Testis (tissue), 2 donors: ENCODE measurements at regions not wholly inside any gene's neighbourhood (a gene's known extent, or its start where the extent isn't known, plus 50 kb on each side); places are given as distances from the start of the nearest gene placed in this dataset.

Source experiments
- DNase-seq: peaks from one replicate; pipeline ENCODE4 v3.0.0-alpha.2; 2019
- H3K27ac ChIP-seq, 2 donors: fragments of 200-600 bp; sonication (generic); one replicate each; pipeline ENCODE4 v1.5.1; 2019
- H3K27me3 ChIP-seq: fragments of 200-600 bp; sonication (generic); one replicate; pipeline ENCODE4 v1.5.1; 2019
- H3K36me3 ChIP-seq: fragments of 200-600 bp; sonication (generic); one replicate; pipeline ENCODE4 v1.5.1; 2017; ENCODE audit warnings: low read depth; ENCODE audit errors: missing control alignments
- H3K4me1 ChIP-seq: fragments of 200-600 bp; sonication (generic); one replicate; pipeline ENCODE4 v1.5.1; 2019
- H3K4me3 ChIP-seq, 2 donors: fragments of 200-600 bp; sonication (generic); one replicate each; pipeline ENCODE4 v1.5.1; 2017 to 2019
- H3K9me3 ChIP-seq: fragments of 200-600 bp; sonication (generic); one replicate; pipeline ENCODE4 v1.5.1; 2017
- CTCF ChIP-seq, 3 experiments: fragments of 450-650 bp in 2 of 3; fragments of 200-600 bp in 1 of 3; sonication (generic) in 1 of 3; IDR thresholded peaks; one replicate each; pipeline ENCODE4 v1.5.1; 2016 to 2019; ENCODE audit warnings: antibody characterized with exemption in 3 of 3, mild to moderate bottlenecking in 2 of 3, moderate library complexity in 1 of 3
- POLR2A ChIP-seq: fragments of 450-650 bp; IDR thresholded peaks from one replicate; pipeline ENCODE4 v1.6.1; 2017; ENCODE audit warnings: antibody characterized with exemption, mild to moderate bottlenecking, moderate library complexity
- WGBS, 2 donors: methylation state at CpG; one replicate each; pipeline ENCODE4 v1.1.5; 2018; 5-methylcytosine and 5-hydroxymethylcytosine counted together
- intact Hi-C: fragments of 100-400 bp; cut with DNase I; formaldehyde crosslinking; loops from one replicate; pipeline ENCODE4 v1.15.1; 2023; ENCODE audit warnings: low total_unique reads

- Histone ChIP-seq H3K27me3 (no peaks in the 10 kb centered on the region), H3K27ac (no peak overlapping the region), H3K4me1 (no peaks in the 10 kb centered on the region), H3K4me3 (no peak overlapping the region), H3K9me3 (no peaks in the 10 kb centered on the region), H3K36me3 (no peaks in the 10 kb centered on the region)
- intact Hi-C loops: no loop called here
- TF ChIP-seq CTCF (IDR thresholded peaks at IDR 0.05) (no peak), POLR2A (no peak)
- 88 to 94% methylated on average over 1 of the region's 1 CpG for WGBS, 2 donors
- no peak for DNase-seq
These were observed 82.3 kb downstream of the JRKL start for GRCh38 chr11:96472085-96472484.

- no peak for DNase-seq
- no peaks in the 10 kb centered on the region for H3K27me3 ChIP-seq
- no peak for TF ChIP-seq CTCF (IDR thresholded peaks at IDR 0.05)
- no peak for TF ChIP-seq POLR2A
- H3K4me1 ChIP-seq: no peaks in the 10 kb centered on the region
- no peaks in the 10 kb centered on the region for H3K9me3 ChIP-seq
- H3K36me3 ChIP-seq: no peaks in the 10 kb centered on the region
- no peak overlapping the region for H3K4me3 ChIP-seq
- H3K27ac ChIP-seq: no peak overlapping the region
- intact Hi-C loops: no loop called here
- whole genome bisulfite sequencing, 2 donors: 88 to 94% methylated on average over 1 of the region's 1 CpG
These were observed 84.5 kb downstream of the JRKL start for GRCh38 chr11:96474263-96474662.

GRCh38 chr11:96481204-96481603, 91.4 kb downstream of the JRKL start:
- no peaks in the 10 kb centered on the region for H3K27me3 ChIP-seq
- H3K4me1 ChIP-seq: peaks cover 17% of the 10 kb centered on the region
- H3K4me3 ChIP-seq: no peak overlapping the region
- H3K27ac ChIP-seq: no peak overlapping the region
- no peaks in the 10 kb centered on the region for H3K9me3 ChIP-seq
- TF ChIP-seq CTCF (IDR thresholded peaks at IDR 0.05): no peak
- no peak for TF ChIP-seq POLR2A
- intact Hi-C loops: no loop called here
- no peak for DNase-seq
- H3K36me3 ChIP-seq: no peaks in the 10 kb centered on the region
- WGBS, 2 donors: 21 to 26% methylated on average over 1 of the region's 1 CpG

- H3K9me3 ChIP-seq: no peaks in the 10 kb centered on the region
- WGBS, 2 donors: 11 to 21% methylated on average over 1 of the region's 1 CpG
- TF ChIP-seq CTCF (IDR thresholded peaks at IDR 0.05) (no peak), POLR2A (no peak)
- no peaks in the 10 kb centered on the region for H3K36me3 ChIP-seq
- no peak for DNase-seq
- peaks cover 17% of the 10 kb centered on the region for H3K4me1 ChIP-seq
- no peak overlapping the region for H3K4me3 ChIP-seq
- intact Hi-C loops: no loop called here
- no peaks in the 10 kb centered on the region for H3K27me3 ChIP-seq
- H3K27ac ChIP-seq: no peak overlapping the region
These were observed 92.0 kb downstream of the JRKL start for GRCh38 chr11:96481771-96482170.

- Histone ChIP-seq H3K36me3 (no peaks in the 10 kb centered on the region), H3K27ac (no peak overlapping the region), H3K4me1 (peaks cover 17% of the 10 kb centered on the region), H3K4me3 (no peak overlapping the region), H3K9me3 (no peaks in the 10 kb centered on the region), H3K27me3 (no peaks in the 10 kb centered on the region)
- no peak for TF ChIP-seq CTCF (IDR thresholded peaks at IDR 0.05)
- no peak for TF ChIP-seq POLR2A
- DNase-seq: no peak
- intact Hi-C loops: no loop called here
- 71 to 73% methylated on average over 2 of the region's 2 CpGs for WGBS, 2 donors
These were observed 92.4 kb downstream of the JRKL start for GRCh38 chr11:96482193-96482592.
